HG03565 (cell line): ENCODE measurements at regions not wholly inside any gene's neighbourhood (a gene's known extent, or its start where the extent isn't known, plus 50 kb on each side); places are given as distances from the start of the nearest gene placed in this dataset.
"Not testable (repeated sequence)": the region's sequence is repeated elsewhere in the genome, so short reads cannot be mapped to it uniquely, and the experiment has no call there.

Experiments
- ATAC-seq: cut with Tn5 transposase; IDR thresholded peaks from one replicate; pipeline ENCODE4 v1.9.1; 2021; ENCODE audit warnings: mild to moderate bottlenecking, moderate library complexity; ENCODE audit not compliant: unreplicated experiment

- no peak for ATAC-seq
Measured at GRCh38 chr9:88596376-88596775, 61.4 kb downstream of the NXNL2 start.

- no peak for ATAC-seq
Measured at GRCh38 chr9:88604836-88605511, 70.0 kb downstream of the NXNL2 start.

GRCh38 chr9:88605512-88606362 is 70.8 kb downstream of the NXNL2 start:
- no peak for ATAC-seq

GRCh38 chr9:88614359-88614758 is 79.4 kb downstream of the NXNL2 start:
- no peak for ATAC-seq

GRCh38 chr9:88623698-88624097 is 88.7 kb downstream of the NXNL2 start:
- no peak for ATAC-seq

GRCh38 chr9:88628114-88628513 is 93.1 kb downstream of the NXNL2 start:
- no peak for ATAC-seq

- ATAC-seq, result no peak
Measured at GRCh38 chr9:88628811-88629210, 93.8 kb downstream of the NXNL2 start.

- ATAC-seq, result not testable (repeated sequence)
Measured at GRCh38 chr9:88630574-88630973, 95.6 kb downstream of the NXNL2 start.

GRCh38 chr9:88635151-88635550 is 100.2 kb downstream of the NXNL2 start:
- no peak for ATAC-seq

- ATAC-seq, result no peak
Measured at GRCh38 chr9:88641456-88642240, 106.7 kb downstream of the NXNL2 start.

- no peak for ATAC-seq
Measured at GRCh38 chr9:88642336-88642735, 107.4 kb downstream of the NXNL2 start.

GRCh38 chr9:88643931-88644330 is 109.0 kb downstream of the NXNL2 start:
- no peak for ATAC-seq

GRCh38 chr9:88645172-88645878 is 110.3 kb downstream of the NXNL2 start:
- ATAC-seq, result no peak

GRCh38 chr9:88645879-88646199 is 110.9 kb downstream of the NXNL2 start:
- ATAC-seq, result no peak

GRCh38 chr9:88646539-88647300 is 111.7 kb downstream of the NXNL2 start:
- no peak for ATAC-seq

- ATAC-seq, result no peak
Measured at GRCh38 chr9:88651682-88652633, 117.0 kb downstream of the NXNL2 start.

- no peak for ATAC-seq
Measured at GRCh38 chr9:88652876-88653275, 117.9 kb downstream of the NXNL2 start.

- no peak for ATAC-seq
Measured at GRCh38 chr9:88653406-88653805, 118.4 kb downstream of the NXNL2 start.

GRCh38 chr9:88653911-88654310 is 118.9 kb downstream of the NXNL2 start:
- ATAC-seq, result no peak
